ENCODE measurements at regions not wholly inside any gene's neighbourhood (a gene's known extent, or its start where the extent isn't known, plus 50 kb on each side); places are given as distances from the start of the nearest gene placed in this dataset.
"Not testable (repeated sequence)": the region's sequence is repeated elsewhere in the genome, so short reads cannot be mapped to it uniquely, and the experiment has no call there.

DNA sequence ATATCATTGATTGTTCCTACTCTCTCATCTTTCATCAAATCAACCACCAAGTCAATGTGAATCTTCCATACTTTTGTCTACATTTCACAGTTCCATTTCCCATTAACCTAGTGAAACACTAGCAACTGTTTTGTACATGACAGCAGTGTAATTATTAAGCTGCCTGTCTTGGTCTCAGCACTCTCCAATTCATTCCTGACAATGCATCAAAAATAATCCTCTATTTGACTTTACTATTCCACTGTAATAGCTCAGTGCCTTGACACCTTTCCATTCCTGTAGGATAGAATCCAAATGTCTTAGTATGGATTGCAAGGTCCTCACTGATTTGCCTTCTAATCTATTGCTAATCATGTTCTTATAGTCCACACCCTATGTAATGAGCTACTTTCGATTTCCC lies 2405.8 kb downstream of the PCDH7 start:
- Mint-ChIP-seq H3K36me3 (no peaks in the 10 kb centered on the region), H3K9me3 (peaks cover 0 to 8% (median 1%) of the 10 kb centered on the region in 8 donors), H3K27me3 (no peaks in the 10 kb centered on the region), H3K27ac (no peak overlapping the region), H3K4me1 (no peaks in the 10 kb centered on the region), H3K4me3 (no peak overlapping the region)
- intact Hi-C loops (cut with micrococcal nuclease), result no loop called here
- no peak for DNase-seq
- POLR2A ChIA-PET (ENCODE audit: partially characterized antibody), result no interaction called here
- Histone ChIP-seq H3K4me3 (ENCODE audit: low read length in 2 of 2) (no peak overlapping the region), H3K4me1 (ENCODE audit: insufficient read depth, low read length) (no peaks in the 10 kb centered on the region), H3K36me3 (ENCODE audit: insufficient read depth, low read length) (no peaks in the 10 kb centered on the region), H3K27ac (ENCODE audit: low read depth, low read length) (no peak overlapping the region), H3K9me3 (ENCODE audit: control insufficient read depth in 1 of 2, low read length in 2 of 2) (no peaks in the 10 kb centered on the region), H3K27me3 (ENCODE audit: insufficient read depth, low read length) (no peaks in the 10 kb centered on the region)
- CTCF ChIA-PET (ENCODE audit: partially characterized antibody), result no interaction called here

GRCh38 chr4:33130662-33131061 lies 2410.5 kb downstream of the PCDH7 start:
- H3K4me3 ChIP-seq (ENCODE audit: low read length in 2 of 2); CTCF ChIA-PET (ENCODE audit: partially characterized antibody); H3K4me1 ChIP-seq (ENCODE audit: insufficient read depth, low read length); DNase-seq; H3K4me3 Mint-ChIP-seq; H3K9me3 ChIP-seq (ENCODE audit: control insufficient read depth in 1 of 2, low read length in 2 of 2); POLR2A ChIA-PET (ENCODE audit: partially characterized antibody); H3K36me3 Mint-ChIP-seq; H3K36me3 ChIP-seq (ENCODE audit: insufficient read depth, low read length); H3K27ac ChIP-seq (ENCODE audit: low read depth, low read length); H3K27ac Mint-ChIP-seq; H3K27me3 ChIP-seq (ENCODE audit: insufficient read depth, low read length); H3K27me3 Mint-ChIP-seq; intact Hi-C loops (cut with micrococcal nuclease); H3K4me1 Mint-ChIP-seq: not testable (repeated sequence)
- peaks cover 0 to 15% (median 10%) of the 10 kb centered on the region in 8 donors for H3K9me3 Mint-ChIP-seq

DNA sequence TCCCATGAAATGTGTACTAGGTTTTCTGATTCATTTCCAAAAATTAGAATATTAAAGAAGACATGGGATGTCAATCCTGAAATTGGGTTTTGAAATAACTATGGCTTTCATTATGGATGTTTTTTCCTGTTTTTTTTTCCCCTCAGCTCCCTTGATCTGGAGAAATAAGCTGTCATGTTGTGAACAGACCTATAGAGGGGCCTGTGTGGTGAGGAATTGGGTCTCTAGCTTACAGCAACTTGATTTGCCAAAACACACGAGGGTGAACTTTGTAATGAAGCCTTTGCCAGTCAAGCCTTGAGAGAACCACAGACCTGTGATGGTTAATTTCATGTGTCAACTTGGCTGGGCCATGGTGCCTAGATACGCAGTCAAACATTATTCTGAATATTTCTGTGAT lies 2413.6 kb downstream of the PCDH7 start:
- ChIA-PET POLR2A (ENCODE audit: partially characterized antibody) (no interaction called here), CTCF (ENCODE audit: partially characterized antibody) (no interaction called here)
- Mint-ChIP-seq H3K4me3 (no peak overlapping the region), H3K4me1 (no peaks in the 10 kb centered on the region), H3K9me3 (peaks cover 0 to 20% (median 14%) of the 10 kb centered on the region in 8 donors), H3K27ac (no peak overlapping the region), H3K27me3 (no peaks in the 10 kb centered on the region), H3K36me3 (no peaks in the 10 kb centered on the region)
- H3K4me1 ChIP-seq (ENCODE audit: insufficient read depth, low read length), result no peaks in the 10 kb centered on the region
- intact Hi-C loops (cut with micrococcal nuclease), result no loop called here
- no peak overlapping the region for H3K4me3 ChIP-seq (ENCODE audit: low read length in 2 of 2)
- H3K27ac ChIP-seq (ENCODE audit: low read depth, low read length), result no peak overlapping the region
- no peaks in the 10 kb centered on the region for H3K36me3 ChIP-seq (ENCODE audit: insufficient read depth, low read length)
- H3K9me3 ChIP-seq (ENCODE audit: control insufficient read depth in 1 of 2, low read length in 2 of 2), result no peaks in the 10 kb centered on the region
- H3K27me3 ChIP-seq (ENCODE audit: insufficient read depth, low read length), result no peaks in the 10 kb centered on the region
- DNase-seq, result no peak

DNA sequence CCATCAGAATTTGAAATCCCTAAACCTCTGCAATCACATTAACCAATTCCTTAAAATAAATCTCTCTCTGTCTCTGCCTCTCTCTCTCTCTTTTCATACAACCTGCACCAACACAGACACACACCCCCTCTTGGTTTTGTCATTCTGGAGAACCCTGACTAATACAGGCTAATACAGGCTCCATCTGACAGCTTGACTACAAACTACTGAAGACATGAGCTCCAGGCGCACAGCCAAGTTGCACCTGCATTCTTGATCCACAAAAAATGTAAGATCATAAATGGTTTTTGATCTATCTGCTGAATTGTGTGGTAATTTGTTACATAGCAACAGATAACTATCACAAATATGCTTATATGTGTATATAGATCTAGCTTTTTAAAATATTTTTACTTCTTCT lies 2414.2 kb downstream of the PCDH7 start:
- H3K4me1 Mint-ChIP-seq, result no peaks in the 10 kb centered on the region
- ChIA-PET POLR2A (ENCODE audit: partially characterized antibody) (no interaction called here), CTCF (ENCODE audit: partially characterized antibody) (no interaction called here)
- Histone ChIP-seq H3K27me3 (ENCODE audit: insufficient read depth, low read length) (no peaks in the 10 kb centered on the region), H3K4me3 (ENCODE audit: low read length in 2 of 2) (no peak overlapping the region), H3K27ac (ENCODE audit: low read depth, low read length) (no peak overlapping the region), H3K36me3 (ENCODE audit: insufficient read depth, low read length) (no peaks in the 10 kb centered on the region), H3K9me3 (ENCODE audit: control insufficient read depth in 1 of 2, low read length in 2 of 2) (no peaks in the 10 kb centered on the region), H3K4me1 (ENCODE audit: insufficient read depth, low read length) (no peaks in the 10 kb centered on the region)
- no peak overlapping the region for H3K27ac Mint-ChIP-seq
- H3K4me3 Mint-ChIP-seq, result no peak overlapping the region
- H3K36me3 Mint-ChIP-seq, result no peaks in the 10 kb centered on the region
- no peak for DNase-seq
- H3K9me3 Mint-ChIP-seq, result peaks cover 0 to 23% (median 14%) of the 10 kb centered on the region in 8 donors
- no peaks in the 10 kb centered on the region for H3K27me3 Mint-ChIP-seq
- intact Hi-C loops (cut with micrococcal nuclease), result no loop called here

GRCh38 chr4:33149658-33150524 lies 2429.7 kb downstream of the PCDH7 start:
- POLR2A ChIA-PET (ENCODE audit: partially characterized antibody), result no interaction called here
- no peaks in the 10 kb centered on the region for H3K36me3 ChIP-seq (ENCODE audit: insufficient read depth, low read length)

DNA sequence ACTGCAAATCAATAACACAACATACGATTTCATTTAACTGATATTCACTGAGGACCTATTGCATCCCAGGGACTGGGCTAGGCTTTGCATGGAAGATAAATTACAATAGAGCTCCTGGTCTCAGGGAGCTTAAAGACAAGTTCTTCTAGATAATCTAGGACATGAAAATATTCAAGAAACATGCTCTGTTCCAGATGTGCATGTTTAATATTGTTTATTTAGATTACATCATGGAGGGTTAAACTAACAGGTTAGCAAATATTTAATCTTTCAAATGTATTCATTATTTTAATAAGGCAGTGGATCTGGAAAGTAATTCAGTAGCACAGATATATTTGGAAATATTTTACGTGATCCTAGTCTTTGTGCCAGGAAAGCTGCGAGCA lies 2430.3 kb downstream of the PCDH7 start:
- POLR2A ChIA-PET (ENCODE audit: partially characterized antibody), result no interaction called here
- Mint-ChIP-seq H3K27ac (no peak overlapping the region), H3K27me3 (no peaks in the 10 kb centered on the region), H3K36me3 (no peaks in the 10 kb centered on the region), H3K4me3 (no peak overlapping the region), H3K4me1 (no peaks in the 10 kb centered on the region), H3K9me3 (peaks cover 3 to 25% (median 8%) of the 10 kb centered on the region in 8 donors)
- Histone ChIP-seq H3K4me3 (ENCODE audit: low read length in 2 of 2) (no peak overlapping the region), H3K4me1 (ENCODE audit: insufficient read depth, low read length) (no peaks in the 10 kb centered on the region), H3K27ac (ENCODE audit: low read depth, low read length) (no peak overlapping the region), H3K9me3 (ENCODE audit: control insufficient read depth in 1 of 2, low read length in 2 of 2) (no peaks in the 10 kb centered on the region), H3K36me3 (ENCODE audit: insufficient read depth, low read length) (no peaks in the 10 kb centered on the region), H3K27me3 (ENCODE audit: insufficient read depth, low read length) (no peaks in the 10 kb centered on the region)
- intact Hi-C loops (cut with micrococcal nuclease), result no loop called here
- CTCF ChIA-PET (ENCODE audit: partially characterized antibody), result no interaction called here
- DNase-seq, result no peak

More at GRCh38 chr4:33149658-33150524, 2429.7 kb downstream of the PCDH7 start:
- DNase-seq, result no peak
- H3K4me1 Mint-ChIP-seq, result no peaks in the 10 kb centered on the region
- H3K27me3 ChIP-seq (ENCODE audit: insufficient read depth, low read length), result no peaks in the 10 kb centered on the region
- H3K4me1 ChIP-seq (ENCODE audit: insufficient read depth, low read length), result no peaks in the 10 kb centered on the region
- no peaks in the 10 kb centered on the region for H3K9me3 ChIP-seq (ENCODE audit: control insufficient read depth in 1 of 2, low read length in 2 of 2)
- H3K27ac Mint-ChIP-seq, result no peak overlapping the region
- H3K9me3 Mint-ChIP-seq, result peaks cover 3 to 24% (median 8%) of the 10 kb centered on the region in 8 donors
- intact Hi-C loops (cut with micrococcal nuclease), result no loop called here
- CTCF ChIA-PET (ENCODE audit: partially characterized antibody), result no interaction called here
- no peaks in the 10 kb centered on the region for H3K27me3 Mint-ChIP-seq
- H3K4me3 Mint-ChIP-seq, result no peak overlapping the region
- no peak overlapping the region for H3K27ac ChIP-seq (ENCODE audit: low read depth, low read length)
- H3K36me3 Mint-ChIP-seq, result no peaks in the 10 kb centered on the region
- H3K4me3 ChIP-seq (ENCODE audit: low read length in 2 of 2), result no peak overlapping the region

DNA sequence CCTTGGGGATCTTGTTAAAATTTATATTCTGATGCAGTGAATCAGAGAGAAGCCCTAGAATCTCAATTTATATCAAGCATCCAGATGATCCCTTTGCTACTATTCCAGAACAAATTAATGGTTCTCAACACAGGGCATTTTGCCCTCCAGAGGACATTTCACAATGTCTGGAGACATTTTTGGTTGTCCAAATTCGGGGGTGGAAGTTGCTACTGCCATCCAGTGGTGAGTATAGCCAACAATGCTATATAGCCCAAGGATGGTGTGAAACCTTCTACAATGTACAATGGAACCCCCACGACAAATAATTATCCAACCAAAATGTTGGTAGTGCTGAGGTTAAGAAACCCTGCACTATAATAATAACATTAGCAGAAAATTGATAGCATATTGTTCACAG lies 2440.0 kb downstream of the PCDH7 start:
- Histone ChIP-seq H3K9me3 (ENCODE audit: control insufficient read depth in 1 of 2, low read length in 2 of 2) (no peaks in the 10 kb centered on the region), H3K27ac (ENCODE audit: low read depth, low read length) (no peak overlapping the region), H3K27me3 (ENCODE audit: insufficient read depth, low read length) (no peaks in the 10 kb centered on the region), H3K4me1 (ENCODE audit: insufficient read depth, low read length) (no peaks in the 10 kb centered on the region), H3K4me3 (ENCODE audit: low read length in 2 of 2) (no peak overlapping the region), H3K36me3 (ENCODE audit: insufficient read depth, low read length) (no peaks in the 10 kb centered on the region)
- DNase-seq, result no peak
- peaks cover 0 to 22% (median 5%) of the 10 kb centered on the region in 8 donors for H3K9me3 Mint-ChIP-seq
- H3K4me3 Mint-ChIP-seq, result no peak overlapping the region
- no peaks in the 10 kb centered on the region for H3K27me3 Mint-ChIP-seq
- ChIA-PET POLR2A (ENCODE audit: partially characterized antibody) (no interaction called here), CTCF (ENCODE audit: partially characterized antibody) (no interaction called here)
- H3K4me1 Mint-ChIP-seq, result no peaks in the 10 kb centered on the region
- intact Hi-C loops (cut with micrococcal nuclease), result no loop called here
- no peak overlapping the region for H3K27ac Mint-ChIP-seq
- no peaks in the 10 kb centered on the region for H3K36me3 Mint-ChIP-seq
